ENCODE measurements at regions not wholly inside any gene's neighbourhood (a gene's known extent, or its start where the extent isn't known, plus 50 kb on each side); places are given as distances from the start of the nearest gene placed in this dataset.

DNA sequence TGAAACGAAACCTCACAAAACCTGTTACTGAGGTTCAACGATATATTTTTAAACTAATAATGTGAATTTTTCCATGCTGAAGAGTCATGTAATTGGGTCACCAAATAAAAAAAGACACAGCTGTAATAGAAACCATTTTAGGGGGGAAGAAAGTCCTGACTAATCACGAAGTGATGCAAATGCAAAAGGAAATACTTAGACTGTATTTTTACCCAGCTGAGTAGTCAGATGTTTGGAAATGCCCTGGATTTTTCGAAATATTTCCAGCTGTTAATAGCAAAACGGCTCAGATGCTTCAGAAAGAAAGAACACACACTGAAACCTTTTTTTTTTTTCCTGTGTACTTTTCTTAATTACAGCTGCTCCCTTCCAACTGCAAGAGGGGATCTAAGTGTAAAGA, 210.3 kb downstream of the SETD4 start:
- no peak for TF ChIP-seq JUND (IDR thresholded peaks at IDR 0.05; ENCODE audit: low read depth)

DNA sequence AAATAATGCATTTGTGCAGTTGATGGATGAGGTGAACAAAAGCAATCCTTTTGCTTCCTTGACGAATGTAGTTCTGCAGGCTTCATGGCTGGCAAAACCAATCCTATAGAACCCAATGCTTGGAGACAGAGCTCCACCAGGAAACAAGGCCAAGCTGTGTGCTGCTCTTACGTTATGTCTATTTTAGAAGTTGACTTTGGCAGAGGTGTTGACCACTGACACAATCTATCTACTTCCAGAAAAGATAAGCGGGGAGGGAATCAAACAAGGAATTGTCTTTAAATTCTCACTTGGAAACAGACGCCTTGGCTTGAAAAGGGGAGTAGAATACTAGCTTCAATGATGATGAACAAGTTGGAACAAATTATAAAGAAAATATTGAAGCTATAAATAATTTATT, 211.2 kb downstream of the SETD4 start:
- no peak for TF ChIP-seq JUND (IDR thresholded peaks at IDR 0.05; ENCODE audit: low read depth)
- in situ Hi-C loops (cut with HindIII; ENCODE audit: low pct_unique_long_range_greater_than_20kb, low sequenced_read_pairs), result no loop called here
- no peak for DNase-seq (ENCODE audit: low read depth in 1 of 2, low spot score in 1 of 2)

More for the DNA sequence above, 210.3 kb downstream of the SETD4 start:
- in situ Hi-C loops (cut with HindIII; ENCODE audit: low pct_unique_long_range_greater_than_20kb, low sequenced_read_pairs), result no loop called here
- no peak for DNase-seq (ENCODE audit: low read depth in 1 of 2, low spot score in 1 of 2)

DNA sequence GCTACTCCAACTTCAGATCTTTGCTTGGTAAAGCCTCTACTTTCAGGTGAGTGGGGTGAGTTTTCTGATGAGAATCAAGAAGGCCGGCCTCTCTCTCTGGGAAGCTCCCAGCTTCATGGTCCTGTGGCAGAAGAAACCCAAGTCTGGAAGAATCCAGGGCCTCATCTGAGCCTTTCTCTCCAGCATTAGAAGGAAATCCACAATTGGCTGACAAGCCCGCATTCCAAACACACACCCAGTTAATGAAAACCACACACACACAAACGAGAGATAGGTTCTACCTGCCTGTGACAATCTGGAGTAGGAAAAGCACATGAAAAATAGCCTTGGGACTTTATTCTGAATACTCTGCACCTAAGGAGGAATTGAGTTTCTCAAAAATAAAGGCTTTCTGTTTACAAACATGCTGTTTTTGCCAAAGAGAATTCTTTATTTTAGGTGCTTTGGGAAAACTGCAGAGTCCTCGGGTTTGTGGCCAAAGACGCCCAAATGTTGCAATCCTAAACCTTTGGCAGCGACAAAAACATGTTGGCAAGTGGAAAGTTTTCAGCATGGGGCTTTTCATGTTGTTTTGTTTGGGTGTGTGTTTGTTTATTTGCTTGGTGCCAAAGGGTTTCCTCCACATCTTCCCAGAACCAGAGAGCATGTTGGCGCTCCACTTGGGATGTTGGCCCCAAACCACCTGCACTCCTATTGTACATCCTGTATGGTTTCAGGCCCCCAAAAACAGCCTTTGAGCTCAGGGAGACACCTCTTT, 216.2 kb downstream of the SETD4 start:
- no peak for TF ChIP-seq JUND (IDR thresholded peaks at IDR 0.05; ENCODE audit: low read depth)
- DNase-seq (ENCODE audit: low read depth in 1 of 2, low spot score in 1 of 2), result no peak
- in situ Hi-C loops (cut with HindIII; ENCODE audit: low pct_unique_long_range_greater_than_20kb, low sequenced_read_pairs), result no loop called here

DNA sequence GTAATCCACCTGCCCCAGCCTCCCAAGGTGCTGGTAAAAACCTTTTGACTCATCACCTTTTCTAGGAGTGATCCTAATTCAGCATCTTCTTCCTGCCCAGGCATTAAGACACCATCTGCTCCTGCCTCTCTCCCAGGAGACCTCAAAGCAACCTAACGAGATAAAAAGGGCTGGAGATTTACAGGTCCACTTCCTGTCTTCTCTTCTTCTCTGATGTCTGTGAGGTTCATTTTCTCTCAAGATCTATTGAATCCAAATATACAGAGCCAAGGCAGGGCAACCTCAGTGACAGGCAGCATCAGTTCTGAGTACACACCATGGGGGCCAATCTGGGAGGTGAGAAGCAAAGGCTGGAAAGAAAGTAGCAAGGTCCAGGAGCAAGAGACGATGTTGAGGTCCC, 219.4 kb downstream of the SETD4 start:
- in situ Hi-C loops (cut with HindIII; ENCODE audit: low pct_unique_long_range_greater_than_20kb, low sequenced_read_pairs), result no loop called here
- no peak for DNase-seq (ENCODE audit: low read depth in 1 of 2, low spot score in 1 of 2)
- TF ChIP-seq JUND (IDR thresholded peaks at IDR 0.05; ENCODE audit: low read depth), result no peak

DNA sequence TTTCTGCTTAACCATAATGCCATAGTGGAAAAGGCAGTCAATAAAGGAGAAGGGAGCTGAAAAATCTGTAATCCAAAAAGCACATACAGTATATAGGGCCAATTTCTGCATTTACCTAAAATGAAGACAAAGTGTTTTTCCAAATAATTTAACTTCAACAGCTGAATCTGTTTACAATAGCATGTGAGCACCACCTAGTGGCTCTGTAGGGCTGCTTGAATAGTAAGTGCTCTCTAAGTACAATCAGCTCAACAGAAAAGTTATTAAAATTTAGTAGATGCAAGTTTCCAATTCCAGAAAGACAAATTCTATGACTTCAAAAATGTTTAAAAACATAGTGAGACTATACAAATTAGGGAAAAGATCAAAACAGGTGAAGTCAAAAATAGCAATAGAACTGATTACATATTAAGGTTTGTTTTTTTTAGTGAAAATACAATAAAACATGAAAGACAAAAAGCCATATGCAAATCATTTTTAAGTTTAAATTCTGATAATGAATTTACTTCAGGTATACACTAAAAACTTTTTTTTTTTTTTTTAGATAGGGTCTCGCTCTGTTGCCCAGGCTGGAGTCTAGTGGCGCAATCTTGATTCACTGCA, 220.0 kb downstream of the SETD4 start:
- no peak for TF ChIP-seq JUND (IDR thresholded peaks at IDR 0.05; ENCODE audit: low read depth)
- peak; percentile 20 to 84 for DNase-seq (ENCODE audit: low read depth in 1 of 2, low spot score in 1 of 2)
- in situ Hi-C loops (cut with HindIII; ENCODE audit: low pct_unique_long_range_greater_than_20kb, low sequenced_read_pairs), result no loop called here

DNA sequence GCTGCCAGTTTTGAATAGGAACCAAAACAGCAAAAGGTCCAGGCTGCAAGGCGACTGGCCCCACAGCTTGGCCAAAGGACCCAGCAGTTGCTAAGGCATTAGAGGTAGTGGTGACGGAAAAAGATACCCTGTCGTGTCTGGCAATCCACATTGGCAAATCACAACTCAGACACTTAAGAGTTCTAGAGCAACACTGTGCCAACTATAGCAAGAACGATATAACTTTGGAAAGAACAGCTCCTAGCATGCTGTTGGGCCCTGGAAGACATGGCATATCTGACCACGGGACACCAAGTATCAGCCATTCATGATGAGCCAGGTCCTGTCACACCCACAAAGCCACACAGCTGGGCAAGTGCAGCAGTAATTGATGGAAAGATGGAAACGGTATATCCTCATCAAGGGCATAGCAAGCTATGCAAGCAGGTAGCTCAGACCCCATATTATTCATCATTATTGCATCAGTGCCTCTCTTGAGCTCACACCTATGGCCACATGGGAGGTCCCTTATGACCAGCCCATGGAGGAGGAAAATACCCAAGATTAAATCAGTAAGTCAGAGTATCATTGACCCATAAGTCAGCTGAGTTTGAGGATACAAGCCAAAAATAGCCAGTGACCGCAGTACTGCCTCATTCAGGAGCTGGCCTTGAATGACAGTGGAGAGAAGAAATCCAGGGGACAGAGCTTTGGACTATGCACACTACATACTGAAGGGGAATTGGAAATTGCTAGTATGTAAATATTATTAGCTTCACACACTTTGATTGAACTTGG, 221.2 kb downstream of the SETD4 start:
- TF ChIP-seq JUND (IDR thresholded peaks at IDR 0.05; ENCODE audit: low read depth), result no peak
- in situ Hi-C loops (cut with HindIII; ENCODE audit: low pct_unique_long_range_greater_than_20kb, low sequenced_read_pairs), result no loop called here
- DNase-seq (ENCODE audit: low read depth in 1 of 2, low spot score in 1 of 2), result no peak

DNA sequence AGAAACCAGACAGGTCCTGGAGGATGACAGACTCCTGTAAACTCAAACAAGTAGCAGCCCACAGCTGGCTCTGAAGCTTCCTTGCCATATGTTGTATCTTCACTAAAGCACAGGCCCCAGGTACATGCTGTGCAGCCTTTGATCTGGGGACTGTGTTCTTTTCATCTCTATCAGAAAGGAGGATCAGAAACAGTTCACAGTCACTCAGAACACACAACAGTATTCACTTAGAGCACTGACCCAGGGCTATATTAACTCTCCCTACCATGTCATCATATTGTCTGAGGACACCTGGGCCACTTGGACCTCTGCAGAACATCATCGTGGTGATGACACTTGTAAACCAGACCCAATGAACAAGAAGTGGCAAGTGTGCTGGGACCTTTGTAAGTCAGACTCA, 222.0 kb downstream of the SETD4 start:
- no peak for TF ChIP-seq JUND (IDR thresholded peaks at IDR 0.05; ENCODE audit: low read depth)
- in situ Hi-C loops (cut with HindIII; ENCODE audit: low pct_unique_long_range_greater_than_20kb, low sequenced_read_pairs), result no loop called here
- no peak for DNase-seq (ENCODE audit: low read depth in 1 of 2, low spot score in 1 of 2)

DNA sequence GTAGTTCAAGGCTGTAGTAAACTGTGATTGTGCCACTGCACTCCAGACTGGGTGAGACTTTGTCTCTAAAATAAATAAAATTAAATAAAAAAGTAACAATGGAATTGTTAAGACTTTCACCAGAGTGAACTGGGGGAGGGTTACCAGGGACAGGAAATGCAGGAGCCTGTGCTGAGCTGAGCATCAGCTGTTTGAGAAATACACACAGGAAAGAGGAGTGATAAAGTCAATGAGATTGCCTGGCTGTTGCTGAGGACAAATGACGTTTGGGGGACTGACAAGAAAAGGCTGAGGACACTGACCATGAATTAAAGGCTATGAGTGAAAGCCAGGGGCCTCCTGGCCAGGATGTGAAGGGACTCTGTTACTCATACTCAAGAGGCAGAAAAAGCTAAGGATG, 226.3 kb downstream of the SETD4 start:
- in situ Hi-C loops (cut with HindIII; ENCODE audit: low pct_unique_long_range_greater_than_20kb, low sequenced_read_pairs), result no loop called here
- no peak for DNase-seq (ENCODE audit: low read depth in 1 of 2, low spot score in 1 of 2)
- TF ChIP-seq JUND (IDR thresholded peaks at IDR 0.05; ENCODE audit: low read depth), result no peak

DNA sequence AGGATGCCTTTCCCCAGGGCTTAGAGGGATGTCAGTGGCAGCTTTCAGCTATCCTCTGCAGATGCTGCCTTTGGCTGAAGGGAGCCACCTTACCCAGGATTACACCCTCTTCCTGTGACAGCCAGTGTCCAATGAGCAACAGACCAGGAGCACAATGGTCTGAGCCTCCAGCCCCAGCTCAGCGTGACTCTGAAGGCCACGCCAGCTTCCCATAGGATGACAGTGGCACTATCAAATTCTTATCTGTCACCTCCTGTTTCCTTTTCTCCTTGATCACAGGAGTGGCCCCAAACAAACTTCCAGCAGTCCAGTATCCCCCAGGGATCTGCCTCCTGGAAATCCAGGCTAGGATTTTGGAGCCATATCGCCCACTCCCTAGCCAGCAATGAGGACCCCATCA, 226.9 kb downstream of the SETD4 start:
- no peak for TF ChIP-seq JUND (IDR thresholded peaks at IDR 0.05; ENCODE audit: low read depth)
- in situ Hi-C loops (cut with HindIII; ENCODE audit: low pct_unique_long_range_greater_than_20kb, low sequenced_read_pairs), result no loop called here

DNA sequence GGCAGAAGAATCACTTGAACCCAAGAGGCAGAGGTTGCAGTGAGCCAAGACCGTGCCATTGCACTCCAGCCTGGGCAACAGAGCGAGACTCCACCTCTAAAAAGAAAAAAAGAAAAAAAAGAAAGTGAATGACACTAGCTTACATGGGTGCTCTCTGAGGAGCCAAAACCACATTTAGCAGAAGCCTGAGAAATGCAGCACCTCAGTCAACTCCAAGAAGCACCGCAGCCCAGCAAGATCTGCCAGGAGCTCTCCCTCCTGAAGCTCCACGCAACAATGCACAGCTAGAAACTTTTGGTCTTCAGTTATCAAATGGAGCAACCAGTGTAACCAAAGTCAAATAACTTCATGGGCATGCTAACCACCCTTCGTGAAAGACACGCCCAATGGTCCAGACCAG, 229.1 kb downstream of the SETD4 start:
- no peak for DNase-seq (ENCODE audit: low read depth in 1 of 2, low spot score in 1 of 2)
- in situ Hi-C loops (cut with HindIII; ENCODE audit: low pct_unique_long_range_greater_than_20kb, low sequenced_read_pairs), result no loop called here
- TF ChIP-seq JUND (IDR thresholded peaks at IDR 0.05; ENCODE audit: low read depth), result no peak

More for the DNA sequence above, 226.9 kb downstream of the SETD4 start:
- DNase-seq (ENCODE audit: low read depth in 1 of 2, low spot score in 1 of 2), result no peak

DNA sequence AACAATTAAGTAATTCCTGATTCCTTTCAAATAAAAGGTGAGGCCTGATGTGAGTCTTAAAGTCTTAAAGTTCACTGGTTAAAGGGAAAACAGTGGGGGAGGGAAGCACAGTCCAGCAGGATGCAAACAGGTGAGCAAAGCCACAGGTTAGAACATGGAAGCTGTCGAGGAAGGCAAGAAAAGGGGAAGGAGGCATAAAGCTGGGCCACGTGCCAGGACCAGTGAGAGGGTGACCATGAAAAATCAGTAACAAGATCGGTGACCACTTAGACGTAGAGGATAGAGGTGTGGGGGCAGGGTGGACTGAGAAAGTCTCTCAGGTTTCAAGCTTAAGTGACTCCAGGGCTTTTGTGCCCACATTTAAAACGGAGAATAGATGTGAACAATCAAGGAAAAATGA, 231.3 kb downstream of the SETD4 start:
- in situ Hi-C loops (cut with HindIII; ENCODE audit: low pct_unique_long_range_greater_than_20kb, low sequenced_read_pairs), result no loop called here
- no peak for TF ChIP-seq JUND (IDR thresholded peaks at IDR 0.05; ENCODE audit: low read depth)
- DNase-seq (ENCODE audit: low read depth in 1 of 2, low spot score in 1 of 2), result no peak

DNA sequence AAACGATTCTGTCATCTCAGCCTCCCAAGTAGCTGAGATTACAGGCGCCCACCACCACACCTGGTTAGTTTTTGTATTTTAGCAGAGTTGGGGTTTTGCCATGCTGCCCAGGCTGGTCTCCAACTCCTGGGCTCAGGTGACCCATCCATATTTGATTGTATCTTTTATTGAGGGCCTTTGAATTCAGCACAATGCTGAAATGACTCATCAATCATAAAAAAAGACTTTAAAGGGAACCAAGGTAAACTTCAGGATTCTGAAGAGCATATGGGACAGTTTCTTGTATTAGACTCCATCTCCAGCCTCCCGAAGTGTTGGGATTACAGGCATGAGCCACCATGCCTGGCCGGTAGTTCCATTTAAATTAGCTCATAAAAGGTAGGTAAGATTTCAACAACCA, 232.2 kb downstream of the SETD4 start:
- in situ Hi-C loops (cut with HindIII; ENCODE audit: low pct_unique_long_range_greater_than_20kb, low sequenced_read_pairs), result no loop called here
- no peak for DNase-seq (ENCODE audit: low read depth in 1 of 2, low spot score in 1 of 2)

DNA sequence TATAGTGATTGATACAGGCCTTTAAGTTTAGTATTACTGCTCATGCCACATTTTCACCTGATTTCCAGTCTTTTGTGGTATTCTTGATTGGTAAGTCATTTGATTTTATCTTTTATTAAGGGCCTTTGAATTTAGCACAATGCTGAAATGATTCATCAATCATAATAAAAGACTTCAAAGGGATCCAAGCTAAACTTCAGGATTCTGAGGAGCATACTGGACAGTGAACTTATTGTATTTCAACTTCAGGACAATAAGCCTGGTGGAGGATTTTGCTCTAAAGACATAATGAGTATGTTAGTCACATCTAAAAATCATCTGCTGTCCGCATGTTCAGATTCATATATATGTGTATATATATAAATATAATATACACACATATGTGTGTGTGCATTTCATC, 233.3 kb downstream of the SETD4 start:
- TF ChIP-seq JUND (IDR thresholded peaks at IDR 0.05; ENCODE audit: low read depth), result no peak
- DNase-seq (ENCODE audit: low read depth in 1 of 2, low spot score in 1 of 2), result no peak
- in situ Hi-C loops (cut with HindIII; ENCODE audit: low pct_unique_long_range_greater_than_20kb, low sequenced_read_pairs), result no loop called here

More for the DNA sequence above, 232.2 kb downstream of the SETD4 start:
- no peak for TF ChIP-seq JUND (IDR thresholded peaks at IDR 0.05; ENCODE audit: low read depth)

Measured in T47D (cell line).